SK-N-SH (cell line): ENCODE measurements at regions not wholly inside any gene's neighbourhood (a gene's known extent, or its start where the extent isn't known, plus 50 kb on each side); places are given as distances from the start of the nearest gene placed in this dataset.
"Not testable (repeated sequence)": the region's sequence is repeated elsewhere in the genome, so short reads cannot be mapped to it uniquely, and the experiment has no call there.

Experiments
- CTCF ChIA-PET: fragments of 300-600, 350-600 bp; formaldehyde crosslinking; extraction: SDS; loops from one replicate; lab custom pipeline; 2021; lab: Yijun Ruan, JAX
- POLR2A ChIA-PET: fragments of 350-600 bp; sonication (Branson Sonifier 250); formaldehyde crosslinking; extraction: SDS; loops from one replicate; lab custom pipeline; 2020; ENCODE audit warnings: antibody characterized with exemption, inconsistent platforms; lab: Yijun Ruan, JAX
- DNase-seq: peaks from one replicate; pipeline ENCODE4 v3.0.0; 2012
- H2AFZ ChIP-seq: fragments of 200-600 bp; sonication (generic); 2 replicates; pipeline ENCODE4 v1.8.1; 2016; ENCODE audit warnings: antibody characterized with exemption, mild to moderate bottlenecking, low read depth
- H3F3A ChIP-seq: fragments of 200-600 bp; sonication (generic); replicated peaks from 2 replicates; pipeline ENCODE3; 2016; ENCODE audit warnings: antibody characterized with exemption, mild to moderate bottlenecking; ENCODE audit not compliant: insufficient read depth
- H3K27ac ChIP-seq, 2 experiments: fragments of 200-500 bp in 1 of 2; fragments of 200-600 bp in 1 of 2; sonication (Bioruptor generic) in 1 of 2; sonication (generic), shearing (Covaris generic) in 1 of 2; 2 replicates each; pipeline versions ENCODE4 v1.5.1 to v1.6.1; 2014 to 2016; ENCODE audit warnings: low read depth in 2 of 2, inconsistent platforms in 1 of 2, low read length in 1 of 2, mild to moderate bottlenecking in 1 of 2, mixed read lengths in 1 of 2
- H3K27me3 ChIP-seq: fragments of 200-600 bp; sonication (generic), shearing (Covaris generic); 2 replicates; pipeline ENCODE4 v1.6.1; 2016; ENCODE audit warnings: mixed run types; ENCODE audit not compliant: insufficient read depth
- H3K36me3 ChIP-seq, 2 experiments: fragments of 200-500 bp in 1 of 2; fragments of 200-600 bp in 1 of 2; sonication (Bioruptor generic) in 1 of 2; sonication (generic) in 1 of 2; replicated peaks in 1 of 2; 2 replicates each; pipeline versions ENCODE3 to v1.5.1; 2014 to 2016; ENCODE audit warnings: low read length in 1 of 2, mild to moderate bottlenecking in 1 of 2; ENCODE audit not compliant: insufficient read depth in 2 of 2, control insufficient read depth in 1 of 2
- H3K4me1 ChIP-seq, 2 experiments: fragments of 200-500 bp in 1 of 2; fragments of 200-600 bp in 1 of 2; sonication (Bioruptor generic) in 1 of 2; sonication (generic), shearing (Covaris generic) in 1 of 2; 2 replicates each; pipeline versions ENCODE4 v1.5.1 to v1.6.1; 2014 to 2016; ENCODE audit warnings: low read depth in 1 of 2, low read length in 1 of 2, mixed run types in 1 of 2; ENCODE audit not compliant: insufficient read depth in 2 of 2, control insufficient read depth in 1 of 2
- H3K4me2 ChIP-seq: fragments of 200-600 bp; sonication (generic), shearing (Covaris generic); 2 replicates; pipeline ENCODE4 v1.6.1; 2017; ENCODE audit warnings: mixed run types
- H3K4me3 ChIP-seq, 2 experiments: fragments of 200-500 bp in 1 of 2; fragments of 200-600 bp in 1 of 2; sonication (Bioruptor generic) in 1 of 2; sonication (generic), shearing (Covaris generic) in 1 of 2; 2 replicates each; pipeline versions ENCODE4 v1.5.1 to v1.8.1; 2014 to 2016; ENCODE audit warnings: low read depth in 2 of 2, inconsistent platforms in 1 of 2, low read length in 1 of 2, mild to moderate bottlenecking in 1 of 2, mixed read lengths in 1 of 2, moderate library complexity in 1 of 2
- H3K79me2 ChIP-seq: fragments of 200-600 bp; sonication (generic); 2 replicates; pipeline ENCODE4 v1.8.1; 2017; ENCODE audit warnings: mild to moderate bottlenecking; ENCODE audit not compliant: insufficient read depth
- H3K9ac ChIP-seq: fragments of 200-600 bp; sonication (generic); 2 replicates; pipeline ENCODE4 v1.6.1; 2017; ENCODE audit warnings: mixed run types
- H3K9me2 ChIP-seq: fragments of 200-600 bp; sonication (generic); 2 replicates; pipeline ENCODE4 v1.6.1; 2017; ENCODE audit warnings: mixed run types
- H3K9me3 ChIP-seq: fragments of 200-600 bp; sonication (generic); 2 replicates; pipeline ENCODE4 v1.6.1; 2017; ENCODE audit warnings: mixed run types, mild to moderate bottlenecking, moderate library complexity
- H4K20me1 ChIP-seq: fragments of 200-600 bp; sonication (generic); 2 replicates; pipeline ENCODE4 v1.6.1; 2017; ENCODE audit warnings: mild to moderate bottlenecking, mixed run types; ENCODE audit not compliant: insufficient read depth
- CHD2 ChIP-seq: fragments of 150-350 bp; IDR thresholded peaks from 2 replicates; pipeline ENCODE4 v1.6.1; 2018; ENCODE audit warnings: low read length; ENCODE audit not compliant: partially characterized antibody
- ELF1 ChIP-seq: IDR thresholded peaks from 2 replicates; pipeline ENCODE4 v1.4.0; 2012
- EP300 ChIP-seq, 2 experiments: IDR thresholded peaks; 2 replicates each; pipeline versions ENCODE4 v1.4.0 to v1.6.1; 2012; ENCODE audit warnings: borderline replicate concordance in 1 of 2, low read depth in 1 of 2, low read length in 1 of 2
- EZH2phosphoT487 ChIP-seq: fragments of 200-600 bp; sonication (generic); IDR thresholded peaks from 2 replicates; pipeline ENCODE4 v1.6.1; 2017; ENCODE audit warnings: low read depth, mixed run types, mild to moderate bottlenecking, antibody characterized with exemption, moderate library complexity, borderline replicate concordance
- IRF3 ChIP-seq: fragments of 150-350 bp; IDR thresholded peaks from 2 replicates; pipeline ENCODE4 v1.6.1; 2016; ENCODE audit warnings: mild to moderate bottlenecking, low read depth, low read length
- JUND ChIP-seq: IDR thresholded peaks from 2 replicates; pipeline ENCODE4 v1.4.0; 2012
- MEF2A ChIP-seq: IDR thresholded peaks from 2 replicates; pipeline ENCODE4 v1.4.0; 2012; ENCODE audit warnings: low read depth, borderline replicate concordance
- MXI1 ChIP-seq: IDR thresholded peaks from 2 replicates; pipeline ENCODE4 v1.6.1; 2012; ENCODE audit warnings: mild to moderate bottlenecking, low read depth, low read length, improper control_type of control experiment
- POLR2AphosphoS5 ChIP-seq: IDR thresholded peaks from 2 replicates; pipeline ENCODE4 v1.6.1; 2012; ENCODE audit warnings: low read depth, low read length
- REST ChIP-seq: IDR thresholded peaks from 2 replicates; pipeline ENCODE4 v1.6.1; 2012; ENCODE audit warnings: mild to moderate bottlenecking, low read depth, low read length, moderate library complexity
- RFX5 ChIP-seq: IDR thresholded peaks from 2 replicates; pipeline ENCODE4 v1.6.1; 2012; ENCODE audit warnings: mild to moderate bottlenecking, improper control_type of control experiment, low read length
- SMC3 ChIP-seq: IDR thresholded peaks from 2 replicates; pipeline ENCODE4 v1.6.1; 2012; ENCODE audit warnings: low read depth, low read length, improper control_type of control experiment
- TCF12 ChIP-seq: IDR thresholded peaks from 2 replicates; pipeline ENCODE4 v1.4.0; 2012
- TEAD4 ChIP-seq: IDR thresholded peaks from 2 replicates; pipeline ENCODE4 v1.4.0; 2012; ENCODE audit warnings: mild to moderate bottlenecking, borderline replicate concordance; ENCODE audit not compliant: insufficient read depth
- USF1 ChIP-seq: IDR thresholded peaks from 2 replicates; pipeline ENCODE4 v1.4.0; 2012; ENCODE audit warnings: low read depth, borderline replicate concordance
- USF2 ChIP-seq: fragments of 150-350 bp; IDR thresholded peaks from 2 replicates; pipeline ENCODE4 v1.6.1; 2017; ENCODE audit warnings: antibody characterized with exemption, low read length, low read depth, borderline replicate concordance
- WGBS: methylation state at CpG from one replicate; pipeline ENCODE4 v1.1.6; 2017; ENCODE audit warnings: low lambda C conversion rate; 5-methylcytosine and 5-hydroxymethylcytosine counted together

GRCh38 chr1:229175297-229175696, 95.6 kb upstream of the RAB4A start:
- H3K4me2 ChIP-seq, H3K36me3 ChIP-seq, H3K9me3 ChIP-seq, H2AFZ ChIP-seq, POLR2A ChIA-PET, H4K20me1 ChIP-seq, DNase-seq, H3K27me3 ChIP-seq, H3K9ac ChIP-seq, H3K79me2 ChIP-seq, H3K9me2 ChIP-seq, H3K4me1 ChIP-seq, H3K4me3 ChIP-seq, CTCF ChIA-PET, H3F3A ChIP-seq, H3K27ac ChIP-seq: not testable (repeated sequence)
- 51% methylated on average over 11 of the region's 11 CpGs for WGBS

GRCh38 chr1:229176457-229176856, 94.5 kb upstream of the RAB4A start:
- 26% methylated on average over 2 of the region's 6 CpGs for WGBS
- H3K4me1 ChIP-seq, POLR2A ChIA-PET: not testable (repeated sequence)

GRCh38 chr1:229180161-229180560, 90.8 kb upstream of the RAB4A start:
- H3K4me2 ChIP-seq: no peak overlapping the region
- CTCF ChIA-PET: no interaction called here
- no peaks in the 10 kb centered on the region for H3K36me3 ChIP-seq
- no peak overlapping the region for H3K9ac ChIP-seq
- H4K20me1 ChIP-seq: no peaks in the 10 kb centered on the region
- no peak for TF ChIP-seq IRF3
- TF ChIP-seq TCF12: no peak
- TF ChIP-seq MXI1: no peak
- no peak for TF ChIP-seq REST
- TF ChIP-seq SMC3: no peak
- TF ChIP-seq TEAD4: no peak
- no peak for TF ChIP-seq ELF1
- TF ChIP-seq CHD2: no peak
- no peak for TF ChIP-seq USF2
- no peak for TF ChIP-seq USF1
- no peak for TF ChIP-seq RFX5
- no peak for TF ChIP-seq POLR2AphosphoS5
- no peak for TF ChIP-seq EZH2phosphoT487
- no peak for TF ChIP-seq MEF2A
- no peak for TF ChIP-seq JUND
- no peak for TF ChIP-seq EP300 (IDR thresholded peaks at IDR 0.05; ENCODE audit: borderline replicate concordance in 1 of 2, low read depth in 1 of 2, low read length in 1 of 2)
- no peaks in the 10 kb centered on the region; the same call in 1 of the 2 replicates for H3K27me3 ChIP-seq
- no peaks in the 10 kb centered on the region for H3K4me1 ChIP-seq
- POLR2A ChIA-PET: no interaction called here
- no peak overlapping the region for H3K27ac ChIP-seq
- H3K9me3 ChIP-seq: no peaks in the 10 kb centered on the region
- 67% methylated on average over 8 of the region's 8 CpGs for WGBS
- no peak overlapping the region for H3K4me3 ChIP-seq
- no peak for DNase-seq
- H3K9me2 ChIP-seq: no peaks in the 10 kb centered on the region
- H2AFZ ChIP-seq: no peak overlapping the region
- no peaks in the 10 kb centered on the region for H3F3A ChIP-seq
- H3K79me2 ChIP-seq: no peaks in the 10 kb centered on the region

More at GRCh38 chr1:229176457-229176856, 94.5 kb upstream of the RAB4A start:
- H3K9me2 ChIP-seq, H2AFZ ChIP-seq, H3K4me2 ChIP-seq, H3F3A ChIP-seq, H3K4me3 ChIP-seq, H3K36me3 ChIP-seq, H3K27ac ChIP-seq, CTCF ChIA-PET, H3K79me2 ChIP-seq, H3K9ac ChIP-seq, H3K9me3 ChIP-seq, H4K20me1 ChIP-seq, H3K27me3 ChIP-seq, DNase-seq: not testable (repeated sequence)
